SK-MEL-5 (cell line): ENCODE measurements at regions not wholly inside any gene's neighbourhood (a gene's known extent, or its start where the extent isn't known, plus 50 kb on each side); places are given as distances from the start of the nearest gene placed in this dataset.
"Not testable (repeated sequence)": the region's sequence is repeated elsewhere in the genome, so short reads cannot be mapped to it uniquely, and the experiment has no call there.

Experiments used
- DNase-seq: peaks from one replicate; pipeline ENCODE4 v3.0.0-alpha.2; 2016; ENCODE audit warnings: low read depth, low spot score
- in situ Hi-C: cut with HindIII; loops from 2 replicates; pipeline ENCODE4 v1.10.0; 2016; ENCODE audit warnings: low sequenced_read_pairs, high pct_unique_total_duplicates, low pct_unique_long_range_greater_than_20kb

DNA sequence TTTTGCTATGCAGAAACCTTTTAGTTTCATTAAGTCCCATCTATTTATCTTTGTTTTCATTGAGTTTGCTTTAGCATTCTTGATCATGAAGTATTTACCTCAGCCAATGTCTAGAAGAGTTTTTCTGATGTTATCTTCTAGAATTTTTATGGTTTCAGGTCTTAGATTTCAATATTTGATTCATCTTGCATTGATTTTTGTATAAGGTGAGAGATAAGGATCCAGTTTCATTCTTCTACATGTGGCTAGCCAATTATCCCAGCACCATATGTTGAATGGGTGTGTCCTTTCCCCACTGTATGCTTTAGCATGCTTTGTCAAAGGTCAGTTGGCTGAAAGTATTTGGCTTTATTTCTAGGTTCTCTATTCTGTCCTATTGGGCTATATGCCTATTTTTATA, 395.2 kb downstream of the HGF start:
- DNase-seq, in situ Hi-C loops: not testable (repeated sequence)

DNA sequence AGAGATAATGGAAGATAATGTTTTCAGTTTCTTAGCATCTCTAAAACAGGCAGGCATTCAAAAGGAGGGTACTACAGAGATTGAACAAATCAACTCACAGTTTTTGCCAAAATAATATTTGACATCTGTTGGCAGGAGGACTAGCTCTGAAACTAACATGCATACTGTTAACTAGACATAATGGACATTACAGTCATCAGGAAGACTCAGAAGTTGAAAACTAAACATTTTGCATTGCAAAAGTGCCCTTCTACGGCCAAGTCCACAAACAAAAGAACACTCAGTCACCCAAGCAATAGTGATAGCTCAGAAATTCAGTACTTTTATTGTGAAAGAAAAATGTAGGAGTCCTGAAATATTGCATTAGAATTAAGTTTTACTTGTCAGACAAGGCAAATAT, 399.0 kb downstream of the HGF start:
- in situ Hi-C loops: no loop called here
- DNase-seq: no peak

DNA sequence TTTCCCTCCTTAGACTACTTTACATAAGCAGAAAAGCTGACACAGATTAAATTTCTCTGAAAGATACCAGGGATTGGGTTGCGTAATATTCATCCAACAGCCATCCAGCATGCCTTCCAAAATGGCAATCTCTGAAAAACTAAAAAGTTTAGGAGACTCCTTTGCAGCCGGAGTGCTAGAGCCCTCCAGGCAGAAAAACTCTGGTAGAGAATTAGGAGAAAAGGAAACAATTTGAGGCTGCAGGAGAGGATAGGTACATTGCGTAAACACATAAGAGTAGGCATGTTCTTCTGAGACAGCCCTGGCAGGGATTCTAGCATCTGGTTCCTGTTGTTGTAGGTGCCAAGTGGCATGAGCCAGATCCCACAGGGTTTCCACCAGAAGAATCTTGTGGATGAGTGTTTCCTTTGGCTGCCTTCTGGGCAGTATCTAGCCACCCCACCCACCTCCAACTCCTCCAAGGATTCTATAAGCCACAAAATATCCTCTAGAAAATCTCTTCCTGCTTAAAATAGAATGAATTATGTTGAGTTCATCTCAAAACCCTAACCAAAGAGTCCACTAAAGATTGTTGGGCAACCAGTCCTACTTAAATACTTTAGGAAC, 402.4 kb downstream of the HGF start:
- DNase-seq: no peak
- in situ Hi-C loops: no loop called here

DNA sequence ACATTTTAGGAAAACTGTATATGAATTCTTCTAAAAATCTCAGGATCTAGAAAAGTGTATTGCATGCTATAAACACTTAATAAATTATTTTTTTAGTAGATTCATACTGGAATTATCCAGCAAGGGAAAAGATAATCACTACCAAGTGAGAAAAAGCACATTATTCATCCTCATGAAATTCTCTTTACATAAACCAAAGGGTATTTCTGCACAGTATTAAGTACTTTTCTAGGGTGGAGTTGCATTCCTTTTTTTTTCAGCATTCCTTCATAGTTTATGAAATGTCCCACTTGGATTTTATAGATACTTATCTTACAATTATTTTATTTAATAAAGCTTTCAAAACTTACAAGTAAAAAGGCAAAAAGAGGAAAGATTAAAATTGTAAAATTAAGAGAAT, 403.3 kb downstream of the HGF start:
- in situ Hi-C loops: no loop called here
- no peak for DNase-seq

DNA sequence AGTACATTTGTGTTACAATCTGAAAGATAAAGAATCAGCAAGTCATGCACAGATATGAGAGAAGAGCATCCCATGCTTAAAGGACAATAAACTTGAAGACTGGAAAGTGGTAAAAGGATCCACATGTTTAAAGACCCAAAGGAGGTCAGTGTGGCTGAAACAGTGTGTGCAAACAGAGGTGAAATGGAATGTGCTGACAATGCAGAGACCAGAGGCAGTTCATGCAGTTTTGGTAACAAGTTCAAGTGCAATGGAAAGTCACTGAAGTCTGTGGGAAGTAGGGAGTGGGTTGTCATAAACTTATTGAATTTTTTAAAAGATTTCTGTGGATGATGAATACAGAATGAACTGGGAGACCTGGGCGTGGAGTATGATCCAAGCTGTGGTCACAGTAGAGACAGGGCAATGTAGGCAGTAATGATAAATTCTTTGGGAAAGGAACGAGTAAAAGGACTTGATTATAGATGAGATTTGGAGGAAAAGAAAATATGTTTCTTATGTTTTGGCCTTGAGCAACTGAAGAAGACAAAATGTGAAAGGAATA, 408.0 kb downstream of the HGF start:
- in situ Hi-C loops: no loop called here
- DNase-seq: no peak

DNA sequence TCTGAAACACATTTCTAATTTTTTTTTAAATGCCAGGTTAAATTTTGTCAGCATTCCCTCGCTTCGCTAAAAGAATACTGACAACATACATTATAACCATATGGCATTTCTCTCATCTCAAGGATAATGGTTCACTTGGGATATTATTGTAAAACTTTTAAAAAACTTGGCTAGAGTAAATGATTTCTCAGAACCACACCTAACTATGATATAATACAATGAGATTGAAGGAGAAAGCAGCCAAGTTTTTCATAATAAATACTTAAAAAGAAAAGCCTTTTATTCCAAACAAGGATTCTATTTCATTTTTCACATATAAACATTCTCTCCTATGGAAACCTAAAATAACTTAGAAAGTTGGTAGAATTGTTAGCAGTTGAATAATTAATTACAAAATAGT, 413.9 kb downstream of the HGF start:
- in situ Hi-C loops: no loop called here
- DNase-seq: no peak

DNA sequence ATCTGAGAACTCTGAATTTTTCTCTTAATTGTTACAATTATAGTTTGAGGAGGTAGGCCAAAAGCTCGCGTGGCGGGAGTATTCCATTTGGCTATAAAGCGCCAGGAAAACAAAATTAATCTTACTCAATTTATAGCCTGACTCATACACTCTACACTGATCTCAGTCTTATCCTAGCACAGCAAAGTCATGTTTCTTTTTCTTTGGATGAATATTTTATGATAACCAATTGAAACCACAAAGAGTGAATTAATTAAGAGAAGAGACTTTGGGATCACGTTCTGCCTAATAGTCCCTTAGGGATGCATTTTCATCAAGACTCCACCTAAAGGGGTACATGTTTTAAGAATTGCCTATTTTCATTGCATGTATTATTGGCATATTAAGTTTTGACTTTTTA, 420.8 kb downstream of the HGF start:
- in situ Hi-C loops: no loop called here
- DNase-seq: no peak

DNA sequence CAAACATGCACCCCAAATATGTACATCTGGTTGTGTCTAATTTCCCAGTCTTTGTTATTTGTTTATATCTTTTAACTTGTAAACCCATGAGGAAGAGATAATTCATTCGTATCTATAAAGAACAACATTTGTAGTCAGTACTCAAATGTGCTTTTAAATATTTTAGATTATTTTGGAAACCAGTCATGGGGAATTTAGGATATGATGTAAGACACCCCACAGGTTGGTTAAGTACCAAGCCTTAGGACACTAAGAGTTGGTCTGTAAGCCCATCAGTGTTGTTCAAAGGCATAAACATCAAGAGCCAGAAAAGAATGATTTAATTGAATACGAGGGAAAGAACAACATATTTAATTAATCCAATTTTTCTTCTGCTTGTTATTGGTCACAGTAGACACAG, 421.1 kb upstream of the SEMA3C start:
- in situ Hi-C loops: no loop called here
- DNase-seq: no peak

DNA sequence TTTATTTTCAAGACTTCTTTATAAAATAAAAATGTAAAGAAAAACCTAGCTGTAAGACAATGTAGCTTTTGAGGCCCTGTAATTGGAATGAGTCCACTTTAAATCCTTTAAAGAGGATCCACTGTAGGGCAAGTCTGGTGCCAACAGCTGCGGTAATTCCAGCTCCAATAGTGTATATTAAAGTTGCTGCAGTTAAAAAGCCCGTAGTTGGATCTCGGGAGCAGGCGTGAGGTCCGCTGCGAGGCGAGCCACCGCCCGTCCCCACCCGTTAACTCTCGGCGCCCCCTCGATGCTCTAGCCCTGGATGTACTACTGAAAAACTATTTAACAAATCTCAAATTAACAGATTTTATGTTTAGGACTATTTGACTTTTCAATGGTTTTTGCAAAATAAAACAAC, 414.7 kb upstream of the SEMA3C start:
- no peak for DNase-seq
- in situ Hi-C loops: no loop called here

DNA sequence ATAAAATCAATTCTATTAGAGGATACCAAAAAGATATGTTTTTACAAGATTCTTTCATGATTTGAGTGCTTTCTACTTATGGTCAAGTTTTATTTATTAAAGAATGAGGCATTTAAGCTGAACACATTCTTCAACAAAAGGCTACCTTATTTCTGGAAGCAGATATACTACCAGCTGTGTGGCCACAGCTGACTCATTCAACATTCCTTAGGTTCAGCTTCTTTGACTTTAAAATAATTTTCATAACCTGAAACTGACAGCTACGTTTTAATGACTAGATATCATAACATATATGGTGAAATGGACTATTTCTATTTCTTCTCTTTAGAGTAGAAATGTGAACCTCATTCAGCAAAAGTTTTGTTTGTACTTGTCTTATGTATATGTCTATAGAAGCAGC, 414.2 kb upstream of the SEMA3C start:
- in situ Hi-C loops: no loop called here
- DNase-seq: no peak

DNA sequence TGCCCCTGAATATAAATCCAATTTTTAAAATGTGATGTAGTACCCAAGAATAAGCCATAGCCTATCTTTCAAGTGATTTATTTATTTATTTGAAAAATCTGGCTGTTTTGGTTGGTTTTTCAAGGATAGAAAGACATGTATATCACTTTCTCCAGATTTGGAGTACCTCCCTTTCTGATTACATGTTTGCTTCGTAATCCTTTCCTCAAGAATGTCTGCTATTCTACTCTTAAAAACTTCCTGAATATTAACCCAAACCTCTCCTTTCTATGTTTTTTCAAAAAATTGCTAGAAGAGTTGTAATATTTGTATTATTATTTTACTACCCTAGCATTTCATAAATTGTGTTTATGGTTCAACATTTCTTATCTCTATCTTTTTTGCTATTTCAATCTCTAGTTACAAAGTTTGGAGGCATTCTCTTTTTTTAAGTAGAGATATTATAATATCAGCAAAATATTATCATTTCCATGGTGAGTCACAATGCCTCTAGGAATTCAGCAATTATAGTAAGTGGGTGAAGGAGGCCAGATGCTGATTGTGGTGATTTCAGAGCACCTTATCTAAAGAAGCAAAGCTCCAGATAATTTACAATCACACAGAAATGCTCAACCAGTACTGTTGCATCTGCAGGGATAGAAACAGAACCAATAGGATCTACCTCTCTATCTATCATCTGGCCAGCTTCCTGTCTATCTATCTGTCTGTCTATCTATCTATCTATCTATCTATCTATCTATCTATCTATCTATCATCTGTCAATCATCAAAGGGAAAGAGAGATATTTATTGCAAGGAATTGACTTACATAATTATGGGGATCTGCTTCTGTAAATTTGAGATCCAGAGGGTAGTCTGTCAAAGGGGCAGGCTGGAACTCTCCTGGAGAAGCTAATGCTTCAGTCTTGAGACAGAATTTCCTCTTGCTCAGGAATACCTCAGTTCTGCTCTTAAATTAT, 412.5 kb upstream of the SEMA3C start:
- DNase-seq: no peak

DNA sequence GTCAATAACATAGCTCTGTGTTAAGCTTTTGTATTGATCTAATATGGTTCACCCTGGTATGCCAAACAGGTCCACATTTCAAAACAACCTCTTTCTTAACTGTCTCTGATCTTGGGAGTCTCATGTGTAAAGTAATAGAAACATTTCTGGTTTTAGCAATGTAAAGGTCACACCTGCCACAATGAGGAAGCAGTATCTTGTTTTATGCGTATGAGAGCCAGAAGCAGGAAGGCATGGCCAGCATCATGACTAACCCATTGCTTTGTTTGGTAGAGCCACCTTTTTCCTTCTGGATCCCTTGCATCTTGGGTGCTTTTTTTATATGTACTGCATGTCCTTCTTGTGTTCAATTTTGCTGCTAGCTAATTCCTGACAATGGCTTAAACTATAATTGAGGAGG, 411.3 kb upstream of the SEMA3C start:
- in situ Hi-C loops: no loop called here
- DNase-seq: no peak

More for the DNA sequence above, 412.5 kb upstream of the SEMA3C start:
- in situ Hi-C loops: no loop called here

DNA sequence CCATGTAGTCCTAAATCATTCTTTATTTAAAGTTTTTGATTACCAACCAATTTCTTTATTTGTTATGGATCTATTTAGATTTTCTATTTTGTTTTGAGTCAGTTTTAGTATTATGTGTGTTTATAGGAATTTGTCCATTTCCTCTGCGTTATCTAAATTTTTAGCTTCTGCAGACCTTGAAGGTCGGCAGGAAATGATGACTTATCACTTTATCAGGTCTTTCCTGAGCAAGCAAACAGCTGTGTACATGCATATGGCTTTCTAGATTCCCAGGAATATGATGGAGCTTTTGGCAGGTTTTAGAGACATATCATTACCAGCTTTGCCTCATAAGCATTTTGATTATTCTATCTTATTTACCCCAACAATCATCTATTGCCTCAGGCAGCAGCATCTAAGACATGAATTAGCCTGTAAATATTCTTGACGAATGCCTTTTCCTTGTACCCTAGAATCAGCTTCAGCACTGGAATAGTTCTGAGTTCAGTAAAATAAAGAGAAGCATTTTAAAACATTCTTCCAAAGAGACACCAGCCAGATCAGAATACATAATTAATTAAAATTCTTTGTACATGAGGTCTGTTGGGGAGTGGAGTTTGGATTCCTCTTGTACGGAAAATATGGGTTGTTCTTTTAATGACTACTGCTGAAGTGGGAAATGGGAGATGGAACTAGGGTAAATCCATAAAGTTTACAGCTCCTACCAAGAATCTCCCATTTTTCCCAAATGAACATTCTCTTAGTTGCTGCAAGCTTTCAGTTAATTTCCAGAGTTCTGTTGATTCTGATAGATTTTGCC, 408.8 kb upstream of the SEMA3C start:
- in situ Hi-C loops: no loop called here
- no peak for DNase-seq

DNA sequence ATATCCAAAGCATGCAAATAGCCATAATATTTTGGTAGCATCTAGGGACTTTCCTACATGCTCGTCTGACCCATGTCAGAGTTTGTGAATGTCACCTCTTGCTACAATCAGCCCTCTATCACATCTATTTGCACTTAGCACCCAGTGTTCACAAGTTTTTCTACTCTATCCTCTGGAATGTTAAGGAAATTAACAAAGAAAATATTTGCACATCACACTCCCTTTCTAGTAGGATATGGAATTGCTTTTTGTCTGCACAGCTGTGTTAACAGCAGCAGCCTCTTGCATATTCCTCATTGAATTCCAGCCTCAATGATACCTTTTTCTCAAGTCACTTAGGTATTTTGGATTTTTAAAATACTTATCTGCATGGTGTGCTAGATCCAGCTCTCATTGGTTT, 403.1 kb upstream of the SEMA3C start:
- DNase-seq: no peak
- in situ Hi-C loops: no loop called here

DNA sequence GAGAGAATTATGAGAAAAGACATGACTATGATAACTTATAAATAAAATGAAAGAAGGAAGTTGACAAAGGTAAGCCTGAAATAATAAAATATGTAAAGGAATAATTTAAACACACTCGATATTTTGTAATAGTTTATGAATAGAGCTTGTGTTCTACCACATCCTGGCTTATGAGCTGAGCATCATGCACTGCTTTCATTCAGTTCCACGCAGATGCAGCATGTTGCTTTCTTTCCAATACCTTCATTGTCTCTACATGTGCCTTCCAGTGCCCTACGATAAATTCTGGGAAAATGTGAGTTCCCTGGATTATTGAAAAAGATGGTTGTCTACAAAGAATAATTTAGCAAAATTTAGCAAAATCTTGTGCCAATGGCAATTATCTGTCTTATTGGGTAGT, 398.9 kb upstream of the SEMA3C start:
- in situ Hi-C loops: no loop called here
- peak; percentile 94 for DNase-seq

DNA sequence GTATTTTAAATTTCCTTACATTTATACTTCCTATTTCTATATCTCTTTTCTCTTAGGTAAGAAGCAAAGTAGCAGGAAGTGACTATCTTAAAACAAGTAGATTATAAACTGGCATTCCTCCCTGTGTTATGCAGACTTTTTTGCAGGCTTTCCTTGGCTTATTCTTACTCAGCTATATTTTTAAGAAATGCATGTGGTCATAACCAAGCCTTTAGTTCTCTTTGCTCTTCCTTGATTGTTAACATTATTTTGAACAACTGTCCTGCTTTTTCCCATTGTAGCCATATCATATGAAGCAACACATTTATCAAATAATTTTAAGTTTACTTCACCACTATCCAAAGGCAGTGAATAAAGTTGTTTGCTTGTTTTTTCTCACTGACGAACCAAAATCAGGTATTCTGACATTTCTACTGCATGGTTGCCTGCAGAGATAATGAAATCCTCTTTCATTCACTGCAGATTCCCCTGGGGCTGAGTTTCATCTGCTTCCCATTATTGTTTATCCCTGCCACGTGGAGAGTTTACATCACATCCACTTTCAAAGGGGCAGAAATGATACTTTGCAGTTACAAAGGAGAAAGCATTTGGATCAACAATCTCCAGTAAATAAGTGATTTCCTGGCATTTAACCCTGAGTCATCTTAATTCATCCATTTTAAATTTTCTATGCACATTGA, 389.9 kb upstream of the SEMA3C start:
- in situ Hi-C loops: no loop called here
- DNase-seq: peak; percentile 95

DNA sequence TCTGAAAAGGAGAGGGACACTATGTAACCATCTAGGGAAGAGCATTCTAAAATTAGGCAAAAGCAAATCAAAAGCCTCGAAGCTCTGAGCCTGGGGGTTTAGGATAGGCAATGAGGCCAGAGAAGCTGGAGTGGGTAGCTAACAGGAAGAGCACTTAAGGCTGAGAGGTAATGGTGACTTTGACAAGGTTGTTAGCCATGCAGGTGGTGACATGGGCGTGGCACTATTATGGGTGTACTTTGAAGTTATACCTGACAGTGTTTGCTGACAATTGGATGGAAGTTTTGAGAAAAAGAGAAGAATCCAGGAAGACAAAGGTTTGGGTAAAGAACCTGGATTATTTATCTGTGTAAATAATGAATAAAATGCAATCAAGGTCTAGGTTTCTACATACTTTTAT, 383.0 kb upstream of the SEMA3C start:
- no peak for DNase-seq

DNA sequence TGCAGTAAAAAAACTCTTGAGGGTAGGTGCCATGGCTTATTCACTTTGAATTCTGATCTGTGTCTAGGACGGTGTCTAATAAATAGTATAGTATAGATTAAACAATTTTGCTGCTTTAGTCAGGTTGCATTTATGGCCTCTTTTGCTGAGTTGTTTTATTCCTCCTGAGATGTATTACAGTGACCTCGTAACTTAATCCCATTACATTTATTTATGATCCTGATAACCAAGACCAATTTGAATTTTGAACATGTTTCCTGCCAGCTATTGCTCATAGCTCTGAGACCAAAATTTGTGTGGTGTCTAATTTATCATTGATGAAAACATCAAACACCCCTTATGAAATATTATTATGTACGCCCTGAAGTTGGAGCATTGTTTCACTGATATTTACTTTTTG, 381.9 kb upstream of the SEMA3C start:
- in situ Hi-C loops: no loop called here
- DNase-seq: no peak

More for the DNA sequence above, 383.0 kb upstream of the SEMA3C start:
- in situ Hi-C loops: no loop called here
